GM18505 (cell line): ENCODE measurements at regions not wholly inside any gene's neighbourhood (a gene's known extent, or its start where the extent isn't known, plus 50 kb on each side); places are given as distances from the start of the nearest gene placed in this dataset.
"Not testable (repeated sequence)": the region's sequence is repeated elsewhere in the genome, so short reads cannot be mapped to it uniquely, and the experiment has no call there.

Source experiments
- ATAC-seq: cut with Tn5 transposase; IDR thresholded peaks from one replicate; pipeline ENCODE4 v1.9.1; 2021; ENCODE audit not compliant: unreplicated experiment
- POLR2A ChIP-seq: IDR thresholded peaks from 4 replicates; pipeline ENCODE4 v1.6.1; 2011; ENCODE audit warnings: borderline replicate concordance; ENCODE audit not compliant: insufficient read depth, insufficient read length; ENCODE audit errors: extremely low read depth

DNA sequence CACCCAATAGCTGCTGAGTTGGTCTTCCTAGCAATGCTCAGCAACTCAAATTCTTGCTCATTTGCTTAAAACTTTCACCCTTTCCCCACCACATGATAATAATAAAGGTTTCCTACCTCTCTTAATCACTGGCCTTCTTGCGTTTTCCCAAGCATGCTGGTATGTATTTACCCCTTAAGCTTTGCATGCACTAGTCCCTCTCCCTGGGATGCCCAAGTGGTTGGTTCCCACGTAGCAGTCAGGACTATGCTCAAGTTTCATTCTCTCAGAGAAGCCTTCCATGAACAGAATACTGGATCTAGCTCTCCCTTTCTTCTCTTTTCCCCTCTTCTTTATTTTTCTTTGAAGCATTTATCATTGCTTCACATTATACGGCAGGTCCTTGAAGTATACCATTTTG is 108.8 kb downstream of the KBTBD8 start:
- no peak for TF ChIP-seq POLR2A
- ATAC-seq: no peak

DNA sequence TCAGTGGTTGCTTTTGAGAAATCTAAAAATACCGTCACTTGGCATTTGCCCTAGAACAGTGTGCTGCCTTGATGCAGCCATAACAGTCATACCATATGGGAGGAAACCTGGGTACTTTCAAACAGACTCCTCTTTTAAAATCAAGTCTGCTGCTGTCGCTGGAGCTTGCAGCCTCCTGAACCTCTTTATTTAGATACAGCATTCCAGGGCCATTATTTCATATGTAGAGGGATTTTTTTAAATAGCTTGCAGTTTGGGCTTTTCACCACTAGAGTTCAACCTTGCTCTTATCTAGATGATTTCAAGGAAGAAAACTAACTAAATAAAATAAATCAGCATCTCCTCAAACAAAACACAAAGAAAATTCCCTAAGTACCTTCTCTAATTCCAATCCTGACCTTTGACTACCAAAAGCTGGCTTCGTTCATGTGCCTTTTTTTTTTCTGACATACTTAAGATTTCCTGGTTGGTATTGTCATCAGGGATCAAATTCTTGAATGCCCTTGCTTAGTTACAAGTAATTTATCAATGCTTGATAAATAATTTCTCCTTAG is 111.6 kb downstream of the KBTBD8 start:
- no peak for TF ChIP-seq POLR2A
- no peak for ATAC-seq

DNA sequence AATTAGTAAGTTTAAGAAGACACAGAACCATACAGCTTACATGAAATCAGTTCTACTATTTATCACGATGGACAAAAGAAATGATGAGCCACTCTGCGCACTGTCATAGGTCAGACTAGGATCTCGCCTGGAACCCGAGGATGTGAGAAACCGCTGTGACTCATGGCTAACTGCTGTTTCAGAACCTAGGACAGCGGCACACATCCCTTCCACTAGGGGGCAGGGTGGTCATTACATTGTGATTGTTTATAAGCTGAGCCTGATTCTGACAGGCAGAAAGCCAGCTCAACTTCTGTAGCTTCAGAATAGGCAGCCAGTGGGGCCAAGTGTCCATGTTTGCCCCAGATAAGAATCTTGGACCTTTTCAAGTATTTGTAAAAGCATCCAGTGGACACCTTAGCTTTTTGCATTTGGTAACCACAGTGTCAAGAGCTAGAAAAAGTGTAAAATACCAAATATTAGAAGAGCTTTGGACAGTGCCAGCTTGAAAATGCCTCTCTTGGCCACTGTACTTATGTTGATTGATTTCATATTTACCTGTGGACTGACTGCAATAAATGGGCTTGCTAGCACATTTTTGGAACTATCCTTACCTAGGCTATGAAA is 115.8 kb downstream of the KBTBD8 start:
- peak; percentile 99 for ATAC-seq
- TF ChIP-seq POLR2A: no peak

DNA sequence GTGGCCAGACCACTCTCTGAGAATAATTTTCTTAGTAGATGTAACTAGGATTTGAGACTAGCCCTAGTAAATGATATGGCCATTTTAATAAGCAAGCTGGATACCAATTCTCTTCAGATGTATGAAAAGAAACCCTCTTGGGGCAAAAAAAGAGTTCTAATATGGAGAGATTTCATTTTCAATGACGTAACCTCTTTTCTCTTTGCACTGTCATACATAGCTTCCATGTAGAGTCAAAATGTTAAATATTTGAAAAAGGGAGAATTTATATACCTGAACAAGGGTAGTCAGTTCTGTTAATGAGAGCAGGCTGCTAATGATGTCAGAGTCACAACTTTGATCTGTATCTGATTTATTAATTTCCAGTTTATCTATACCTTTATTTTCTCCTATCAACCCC is 120.0 kb downstream of the KBTBD8 start:
- no peak for ATAC-seq
- TF ChIP-seq POLR2A: no peak

DNA sequence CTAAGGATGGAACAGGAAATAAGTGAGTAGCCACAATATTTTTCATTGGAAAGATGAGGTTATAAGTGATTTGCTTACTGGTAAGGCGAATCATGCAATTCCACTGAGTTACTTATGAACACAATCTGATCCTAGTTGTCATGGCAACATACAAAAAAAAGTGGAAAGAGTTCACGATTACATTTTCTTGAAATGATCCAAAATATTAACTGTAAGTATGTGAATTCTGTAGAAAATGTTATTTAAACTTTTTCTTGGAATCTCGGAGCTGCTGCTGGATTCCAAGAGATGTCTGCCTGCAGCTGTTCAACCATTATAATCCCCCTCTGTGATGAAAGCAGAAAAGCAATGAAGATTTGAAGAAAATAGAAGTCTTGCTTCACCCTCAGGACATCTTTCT is 120.5 kb downstream of the KBTBD8 start:
- no peak for TF ChIP-seq POLR2A
- ATAC-seq: no peak

DNA sequence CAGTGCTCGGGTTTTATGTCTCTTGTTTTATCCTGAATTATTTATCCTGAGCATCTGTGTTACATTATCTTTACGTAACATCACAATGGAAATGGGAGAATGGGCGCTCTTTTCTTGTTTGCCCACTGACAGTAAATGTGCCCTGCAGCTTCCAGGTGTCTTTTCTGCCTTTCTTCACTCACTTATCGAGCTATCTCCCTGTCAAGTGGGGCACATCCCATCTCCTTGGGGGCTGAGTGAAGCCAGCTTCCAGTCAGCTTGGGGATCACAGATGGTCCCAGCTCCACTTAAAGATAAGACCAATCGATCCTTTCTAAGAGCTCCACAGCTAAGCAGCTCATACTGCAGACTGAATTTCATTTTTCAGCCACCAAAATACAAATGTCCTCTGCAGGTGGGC is 125.8 kb downstream of the KBTBD8 start:
- ATAC-seq: no peak
- no peak for TF ChIP-seq POLR2A

DNA sequence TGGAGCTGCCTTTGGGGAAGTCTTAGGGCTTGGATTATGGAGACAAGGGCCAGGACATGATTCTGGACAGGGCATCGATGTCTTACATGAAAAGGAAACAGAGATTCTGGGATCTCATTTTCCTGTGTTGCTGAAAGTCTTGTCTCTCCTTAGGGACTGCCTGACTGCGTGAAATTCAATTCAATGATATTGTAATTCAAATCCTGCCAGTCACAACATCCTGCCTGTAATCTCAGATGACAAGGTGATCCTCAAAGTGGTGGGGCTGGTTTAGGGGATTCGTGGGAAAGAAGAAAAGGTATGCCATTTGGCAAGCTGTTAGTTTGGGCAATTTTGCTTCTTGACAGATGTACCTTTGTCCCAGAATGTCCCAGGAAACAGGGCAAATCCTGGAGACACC is 129.1 kb downstream of the KBTBD8 start:
- no peak for ATAC-seq

DNA sequence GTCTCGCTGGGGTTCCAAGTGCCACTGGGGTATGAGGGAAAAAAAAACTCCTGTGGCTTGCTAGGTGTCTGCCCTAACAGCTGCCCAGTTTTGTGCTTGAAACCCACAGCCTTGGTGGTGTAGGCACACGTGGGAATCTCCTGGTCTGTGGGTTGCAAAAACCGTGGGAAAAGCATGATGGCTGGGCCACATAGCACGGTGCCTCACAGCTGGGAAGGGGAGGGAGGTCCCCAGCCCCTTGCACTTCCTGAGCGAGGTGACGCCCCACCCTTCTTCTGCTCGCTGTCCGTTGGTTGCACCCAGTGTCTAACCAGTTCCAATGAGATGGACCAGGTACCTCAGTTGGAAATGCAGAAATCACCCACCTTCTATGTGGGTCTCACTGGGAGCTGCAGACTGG is 144.3 kb downstream of the KBTBD8 start:
- TF ChIP-seq POLR2A: no peak
- ATAC-seq: no peak

More for the DNA sequence above, 129.1 kb downstream of the KBTBD8 start:
- TF ChIP-seq POLR2A: no peak

DNA sequence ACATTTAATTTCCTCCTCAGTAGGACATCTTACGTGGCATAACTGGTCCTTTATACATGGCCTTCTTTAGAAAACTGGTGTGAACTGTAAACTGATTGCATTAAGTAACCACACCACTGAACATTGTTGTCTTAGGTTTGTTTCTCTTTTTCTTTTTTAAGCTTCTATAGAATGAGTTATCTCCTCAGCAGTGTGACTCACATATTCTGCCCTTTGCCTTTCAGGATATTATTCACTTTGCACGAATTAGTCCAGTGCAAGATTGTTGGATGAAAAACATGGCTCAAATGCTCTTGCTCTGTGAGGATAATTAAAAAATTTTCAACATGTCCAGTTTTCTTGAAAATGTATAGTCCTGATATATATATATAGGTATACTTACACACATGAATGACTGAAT is 147.6 kb downstream of the KBTBD8 start:
- ATAC-seq: no peak
- TF ChIP-seq POLR2A: no peak

DNA sequence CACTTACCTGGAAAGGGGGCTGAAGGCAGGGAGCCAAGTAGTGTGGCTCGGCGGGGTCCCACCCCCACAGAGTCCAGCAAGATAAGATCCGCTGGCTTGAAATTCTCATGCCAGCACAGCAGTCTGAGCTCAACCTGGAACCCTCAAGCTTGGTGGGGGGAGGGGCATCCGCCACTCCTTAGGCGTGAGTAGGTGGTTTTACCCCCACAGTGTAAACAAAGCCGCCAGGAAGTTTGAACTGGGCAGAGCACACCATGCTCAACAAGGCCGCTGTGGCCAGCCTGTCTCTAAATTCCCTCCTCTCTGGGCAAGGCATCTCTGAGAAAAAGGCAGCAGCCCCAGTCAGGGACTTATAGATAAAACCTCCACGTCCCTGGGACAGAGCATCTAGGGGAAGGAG is 156.3 kb downstream of the KBTBD8 start:
- no peak for ATAC-seq
- no peak for TF ChIP-seq POLR2A

DNA sequence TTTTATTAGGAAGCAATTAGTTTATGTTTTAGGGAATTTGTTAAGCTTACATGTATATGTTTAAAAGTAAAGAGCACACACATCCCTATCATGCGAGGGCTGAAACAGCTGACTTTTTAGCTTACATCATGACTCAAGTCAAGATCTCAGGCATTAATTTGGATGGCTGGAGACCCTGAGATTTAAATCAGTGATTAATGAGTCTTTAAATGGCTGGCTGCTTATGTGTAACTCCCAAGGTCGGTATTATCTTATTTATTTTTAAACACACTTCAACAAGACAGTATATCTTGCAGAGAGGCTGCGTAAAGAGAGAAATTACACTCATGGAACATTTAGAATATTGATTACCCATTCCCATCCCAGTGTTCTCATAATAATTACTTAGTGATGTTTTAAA is 169.4 kb downstream of the KBTBD8 start:
- ATAC-seq: no peak
- no peak for TF ChIP-seq POLR2A

DNA sequence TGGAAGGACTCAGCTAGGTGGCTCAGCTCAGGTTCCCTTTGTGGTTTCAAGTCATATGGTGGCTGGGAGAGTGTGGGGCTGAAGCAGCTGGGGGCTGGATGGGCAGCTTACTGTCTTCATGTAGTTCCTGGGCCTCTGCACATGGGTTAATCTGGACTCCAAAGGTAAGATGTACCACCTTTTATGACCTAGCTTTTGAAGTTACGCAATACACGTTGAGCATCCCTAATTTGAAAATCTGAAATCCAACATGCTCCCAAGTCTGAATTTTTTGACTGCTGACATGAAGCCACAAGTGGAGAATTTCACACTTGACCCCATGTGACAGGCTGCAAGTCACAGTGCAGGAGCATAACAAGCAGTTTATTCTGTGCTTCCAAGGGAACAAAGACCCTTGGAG is 173.7 kb downstream of the KBTBD8 start:
- no peak for ATAC-seq

DNA sequence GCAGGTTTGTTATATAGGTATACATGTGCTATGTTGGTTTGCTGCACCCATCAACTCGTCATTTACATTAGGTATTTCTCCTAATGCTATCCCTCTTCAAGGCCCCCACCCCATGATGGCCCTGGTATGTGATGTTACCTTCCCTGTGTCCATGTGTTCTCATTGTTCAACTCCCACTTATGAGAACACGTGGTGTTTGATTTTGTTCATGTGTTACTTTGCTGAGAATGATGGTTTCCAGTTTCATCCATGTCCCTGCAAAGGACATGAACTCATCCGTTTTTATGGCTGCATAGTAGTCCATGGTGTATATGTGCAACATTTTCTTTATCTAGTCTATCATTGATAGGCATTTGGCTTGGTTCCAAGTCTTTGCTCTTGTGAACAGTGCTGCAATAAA is 175.0 kb downstream of the KBTBD8 start:
- not testable (repeated sequence) for ATAC-seq

More for the DNA sequence above, 173.7 kb downstream of the KBTBD8 start:
- TF ChIP-seq POLR2A: no peak

DNA sequence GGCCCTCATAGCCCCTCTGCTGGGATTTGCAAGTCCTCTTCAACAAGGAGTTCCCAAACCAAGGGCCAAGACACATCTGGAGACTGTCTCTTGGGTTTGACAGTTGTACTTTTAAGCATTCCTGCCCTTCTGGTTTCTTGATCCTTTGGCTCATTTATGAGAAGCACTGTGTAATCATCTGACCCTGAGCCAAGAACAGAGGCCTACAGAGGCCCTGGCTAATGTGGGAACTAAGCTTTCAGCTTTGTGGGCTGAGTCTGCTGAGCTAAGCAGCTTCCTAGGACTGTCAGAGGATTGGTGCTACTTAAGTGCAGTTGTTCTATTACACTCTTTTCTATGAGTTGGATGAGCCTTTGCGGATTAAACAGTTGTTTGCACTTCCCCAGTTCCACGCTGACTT is 178.3 kb downstream of the KBTBD8 start:
- TF ChIP-seq POLR2A: no peak
- no peak for ATAC-seq

DNA sequence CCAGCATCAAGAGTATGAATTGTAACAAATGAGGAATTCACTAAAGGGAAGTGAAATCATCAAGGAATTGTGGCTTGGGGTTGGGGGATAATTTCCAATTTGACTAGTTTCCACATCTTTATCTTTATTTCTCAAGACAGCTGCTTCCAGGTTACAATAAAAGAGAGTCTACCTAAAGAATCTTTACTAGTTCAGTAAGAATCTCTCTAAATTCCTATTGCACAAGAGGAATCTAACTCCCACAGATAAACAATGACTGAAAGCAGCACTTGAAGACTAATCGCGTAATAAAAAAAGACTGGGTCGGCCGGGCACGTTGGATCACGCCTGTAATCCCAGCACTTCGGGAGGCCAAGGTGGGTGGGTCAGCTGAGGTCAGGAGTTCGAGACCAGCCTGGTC is 194.4 kb downstream of the KBTBD8 start:
- no peak for TF ChIP-seq POLR2A
- ATAC-seq: no peak
